GM04503 (cell line): ENCODE measurements at regions not wholly inside any gene's neighbourhood (a gene's known extent, or its start where the extent isn't known, plus 50 kb on each side); places are given as distances from the start of the nearest gene placed in this dataset.
A peak's percentile ranks its signal among the peaks of the same experiment; 100 is the strongest.

ENCODE experiments used
- DNase-seq: peaks from one replicate; pipeline ENCODE4 v3.0.0-alpha.2; 2012; ENCODE audit warnings: low read depth

GRCh38 chr6:23927935-23928334, 198.1 kb upstream of the NRSN1 start:
- no peak for DNase-seq

- no peak for DNase-seq
Observed at GRCh38 chr6:23929201-23929600, 196.8 kb upstream of the NRSN1 start.

- DNase-seq, result no peak
Observed at GRCh38 chr6:23940466-23940865, 185.5 kb upstream of the NRSN1 start.

GRCh38 chr6:23951691-23952090, 174.3 kb upstream of the NRSN1 start:
- DNase-seq, result no peak

GRCh38 chr6:23952245-23952644, 173.8 kb upstream of the NRSN1 start:
- no peak for DNase-seq

GRCh38 chr6:23953976-23954375, 172.0 kb upstream of the NRSN1 start:
- no peak for DNase-seq

GRCh38 chr6:23957017-23957416, 169.0 kb upstream of the NRSN1 start:
- no peak for DNase-seq

GRCh38 chr6:23964865-23965264, 161.2 kb upstream of the NRSN1 start:
- no peak for DNase-seq

GRCh38 chr6:23969344-23969743, 156.7 kb upstream of the NRSN1 start:
- no peak for DNase-seq

GRCh38 chr6:23977706-23978105, 148.3 kb upstream of the NRSN1 start:
- no peak for DNase-seq

- no peak for DNase-seq
Observed at GRCh38 chr6:23980965-23981364, 145.1 kb upstream of the NRSN1 start.

GRCh38 chr6:23981923-23982322, 144.1 kb upstream of the NRSN1 start:
- no peak for DNase-seq

- DNase-seq, result no peak
Observed at GRCh38 chr6:23983735-23984134, 142.3 kb upstream of the NRSN1 start.

GRCh38 chr6:23985015-23985414, 141.0 kb upstream of the NRSN1 start:
- DNase-seq, result no peak

- no peak for DNase-seq
Observed at GRCh38 chr6:23989885-23990533, 136.0 kb upstream of the NRSN1 start.

- no peak for DNase-seq
Observed at GRCh38 chr6:23994013-23994412, 132.0 kb upstream of the NRSN1 start.

GRCh38 chr6:24004062-24004461, 122.0 kb upstream of the NRSN1 start:
- DNase-seq, result peak; percentile 2

- DNase-seq, result no peak
Observed at GRCh38 chr6:24004659-24005058, 121.4 kb upstream of the NRSN1 start.

- DNase-seq, result no peak
Observed at GRCh38 chr6:24006254-24006653, 119.8 kb upstream of the NRSN1 start.

GRCh38 chr6:24009319-24009718, 116.7 kb upstream of the NRSN1 start:
- DNase-seq, result no peak

- no peak for DNase-seq
Observed at GRCh38 chr6:24010133-24010532, 115.9 kb upstream of the NRSN1 start.

- DNase-seq, result no peak
Observed at GRCh38 chr6:24016286-24016685, 109.7 kb upstream of the NRSN1 start.

GRCh38 chr6:24016857-24017256, 109.2 kb upstream of the NRSN1 start:
- no peak for DNase-seq

- DNase-seq, result no peak
Observed at GRCh38 chr6:24019393-24019792, 106.6 kb upstream of the NRSN1 start.

GRCh38 chr6:24019830-24020229, 106.2 kb upstream of the NRSN1 start:
- no peak for DNase-seq
